SK-N-MC (cell line): ENCODE measurements at regions not wholly inside any gene's neighbourhood (a gene's known extent, or its start where the extent isn't known, plus 50 kb on each side); places are given as distances from the start of the nearest gene placed in this dataset.
"Not testable (repeated sequence)": the region's sequence is repeated elsewhere in the genome, so short reads cannot be mapped to it uniquely, and the experiment has no call there.

ENCODE experiments used
- DNase-seq: peaks from one replicate; pipeline ENCODE4 v3.0.0-alpha.2; 2011; ENCODE audit warnings: low read depth, low spot score
- H3K27ac ChIP-seq: fragments of 200-600 bp; sonication (generic); 2 replicates; pipeline ENCODE4 v1.5.1; 2016; ENCODE audit warnings: mixed run types
- H3K36me3 ChIP-seq: fragments of 200-600 bp; sonication (generic); 2 replicates; pipeline ENCODE4 v1.6.1; 2017; ENCODE audit warnings: antibody characterized with exemption, low read length, mixed read lengths; ENCODE audit not compliant: insufficient read depth
- H3K4me3 ChIP-seq: fragments of 200-600 bp; sonication (generic); 2 replicates; pipeline ENCODE4 v1.5.1; 2016
- H3K9ac ChIP-seq: fragments of 200-600 bp; sonication (generic); 2 replicates; pipeline ENCODE4 v1.8.0; 2017; ENCODE audit warnings: mixed run types, mixed read lengths; ENCODE audit not compliant: insufficient read length
- H3K9me3 ChIP-seq: fragments of 200-600 bp; sonication (generic); 2 replicates; pipeline ENCODE4 v1.6.1; 2017; ENCODE audit warnings: low read depth, mild to moderate bottlenecking, antibody characterized with exemption, low read length, moderate library complexity, mixed read lengths
- EZH2 ChIP-seq: fragments of 200-600 bp; sonication (generic); IDR thresholded peaks from one replicate; pipeline ENCODE4 v1.6.1; 2017; ENCODE audit warnings: antibody characterized with exemption
- FOXP2 ChIP-seq: optimal IDR thresholded peaks from 2 replicates; pipeline ENCODE3; 2011; ENCODE audit warnings: mild to moderate bottlenecking, moderate library complexity; ENCODE audit not compliant: insufficient read depth; ENCODE audit errors: extremely low read length, control extremely low read depth
- POLR2AphosphoS5 ChIP-seq: IDR thresholded peaks from 2 replicates; pipeline ENCODE4 v1.6.1; 2012; ENCODE audit warnings: mild to moderate bottlenecking, low read depth, low read length, borderline replicate concordance

GRCh38 chr5:109283086-109283485, 126.7 kb downstream of the PJA2 start:
- not testable (repeated sequence) for H3K27ac ChIP-seq, H3K36me3 ChIP-seq, H3K9me3 ChIP-seq, DNase-seq, H3K4me3 ChIP-seq, H3K9ac ChIP-seq

GRCh38 chr5:109281136-109281690, 128.6 kb downstream of the PJA2 start:
- TF ChIP-seq POLR2AphosphoS5 (no peak), FOXP2 (no peak), EZH2 (no peak)
- Histone ChIP-seq H3K36me3 (no peaks in the 10 kb centered on the region), H3K27ac (no peak overlapping the region), H3K9ac (no peak overlapping the region), H3K4me3 (no peak overlapping the region), H3K9me3 (peaks cover 6% of the 10 kb centered on the region; the same call in 1 of the 2 replicates)
- DNase-seq = no peak

DNA sequence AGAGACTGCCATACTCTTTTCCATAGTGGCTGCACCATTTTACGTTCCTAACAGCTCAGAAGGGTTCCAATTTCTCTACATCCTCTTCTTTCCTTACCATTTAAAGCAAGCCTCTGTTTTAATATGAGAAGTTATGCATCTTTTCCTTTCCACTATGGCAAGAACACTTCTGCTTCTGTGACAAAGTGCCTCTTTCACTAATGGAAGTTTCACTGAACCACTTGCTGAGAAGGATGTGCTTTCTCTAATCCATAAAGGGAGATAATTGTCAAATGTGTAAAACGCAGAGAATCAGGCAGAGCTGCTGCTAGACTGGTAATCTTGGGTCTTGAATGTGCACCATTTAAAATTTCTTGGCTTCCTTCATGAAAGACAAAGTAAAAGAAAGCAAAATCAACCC, 131.6 kb downstream of the PJA2 start:
- H3K4me3 ChIP-seq = no peak overlapping the region
- no peak for DNase-seq
- no peak for TF ChIP-seq EZH2
- no peak for TF ChIP-seq POLR2AphosphoS5
- no peak for TF ChIP-seq FOXP2
- no peak overlapping the region for H3K27ac ChIP-seq
- no peaks in the 10 kb centered on the region for H3K36me3 ChIP-seq
- H3K9ac ChIP-seq = no peak overlapping the region
- H3K9me3 ChIP-seq = no peaks in the 10 kb centered on the region

DNA sequence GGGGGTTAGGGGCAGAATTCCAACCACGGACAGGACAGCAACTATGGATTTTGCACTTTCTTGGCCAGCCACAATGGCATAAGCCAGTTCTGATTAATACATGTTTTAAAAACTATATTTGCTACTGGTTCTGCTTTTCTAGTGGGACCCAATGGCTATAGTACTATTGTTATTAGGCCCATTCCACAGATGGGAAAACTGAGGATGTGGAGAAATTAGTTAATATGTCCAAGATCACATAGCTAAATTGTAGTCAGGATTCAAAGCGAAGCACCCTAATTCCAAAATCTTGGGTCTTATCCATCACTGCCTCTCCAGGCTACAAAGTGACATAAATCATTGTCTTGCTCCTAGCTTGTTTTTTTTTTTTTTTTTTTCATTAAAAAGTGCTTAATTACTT, 133.9 kb downstream of the PJA2 start:
- no peak overlapping the region for H3K9ac ChIP-seq
- TF ChIP-seq EZH2 (no peak), POLR2AphosphoS5 (no peak), FOXP2 (no peak)
- DNase-seq = no peak
- no peaks in the 10 kb centered on the region for H3K9me3 ChIP-seq
- no peak overlapping the region for H3K27ac ChIP-seq
- no peak overlapping the region for H3K4me3 ChIP-seq
- no peaks in the 10 kb centered on the region for H3K36me3 ChIP-seq

DNA sequence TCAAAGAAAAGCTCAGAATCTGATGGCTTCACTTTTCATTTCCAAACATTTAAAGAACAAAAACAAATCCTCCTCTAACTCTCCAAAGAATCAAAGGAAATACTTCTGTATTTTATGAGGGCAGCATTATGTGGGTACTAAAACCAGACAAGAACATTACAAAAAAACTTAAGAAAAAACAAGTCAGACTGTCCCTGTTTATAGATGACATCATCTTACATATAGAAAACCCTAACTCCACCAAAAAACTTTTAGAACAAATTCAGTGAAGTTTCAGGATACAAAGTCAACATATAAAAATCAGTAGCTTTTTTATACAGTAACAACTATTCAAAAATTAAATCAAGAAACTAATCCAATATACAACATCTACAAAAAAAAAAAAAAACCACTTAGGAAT, 136.2 kb downstream of the PJA2 start:
- no peaks in the 10 kb centered on the region for H3K9me3 ChIP-seq
- H3K27ac ChIP-seq = no peak overlapping the region
- no peak overlapping the region for H3K4me3 ChIP-seq
- no peak overlapping the region for H3K9ac ChIP-seq
- H3K36me3 ChIP-seq = no peaks in the 10 kb centered on the region
- TF ChIP-seq FOXP2 (no peak), EZH2 (no peak), POLR2AphosphoS5 (no peak)
- DNase-seq = no peak

DNA sequence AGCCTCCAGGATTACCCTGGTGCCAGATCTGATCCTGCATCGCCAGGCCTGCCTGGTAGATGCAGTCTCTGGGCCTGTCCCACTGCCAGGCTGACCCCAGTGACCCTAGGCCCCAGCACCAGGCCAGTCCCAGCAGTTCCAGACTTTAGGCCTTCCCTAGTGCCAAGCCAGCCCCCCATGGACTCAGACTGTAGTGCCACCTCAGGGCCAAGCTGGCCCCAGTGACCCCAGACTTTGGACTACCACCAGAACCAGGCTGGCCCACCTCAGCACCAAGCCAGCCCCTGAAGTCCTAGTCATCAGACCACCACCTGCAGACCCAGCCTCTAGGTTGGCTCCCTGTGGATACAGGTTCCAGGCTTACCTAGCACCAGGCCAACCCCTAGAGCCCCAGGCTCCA, 142.5 kb downstream of the PJA2 start:
- no peak for TF ChIP-seq FOXP2
- no peak for TF ChIP-seq POLR2AphosphoS5
- TF ChIP-seq EZH2 = no peak
- DNase-seq = no peak
- Histone ChIP-seq H3K36me3 (no peaks in the 10 kb centered on the region), H3K4me3 (no peak overlapping the region), H3K9ac (no peak overlapping the region), H3K9me3 (no peaks in the 10 kb centered on the region), H3K27ac (no peak overlapping the region)

DNA sequence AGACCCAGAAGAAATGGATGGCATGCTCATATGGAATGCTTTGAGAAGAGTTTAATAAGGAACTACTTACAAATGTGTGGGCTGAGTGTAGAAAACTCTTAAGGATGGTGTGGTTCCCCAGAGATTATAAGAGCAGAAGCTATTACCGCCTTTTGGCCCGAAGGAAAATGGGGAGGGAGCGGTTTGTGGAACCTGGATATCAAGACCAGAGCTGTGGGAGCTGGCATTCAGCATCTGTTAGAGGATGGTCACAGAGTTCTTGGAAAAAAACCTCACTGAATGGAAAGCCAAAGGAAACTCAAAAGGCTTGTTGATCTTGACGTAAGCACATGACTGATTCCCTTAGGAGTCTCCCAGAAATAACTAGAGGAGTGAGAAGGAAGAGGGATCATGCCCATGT, 151.0 kb downstream of the PJA2 start:
- peaks cover 5% of the 10 kb centered on the region; the same call in 1 of the 2 replicates for H3K9me3 ChIP-seq
- peaks cover 4% of the 10 kb centered on the region; the same call in 1 of the 2 replicates for H3K36me3 ChIP-seq
- H3K4me3 ChIP-seq = no peak overlapping the region
- DNase-seq = no peak
- TF ChIP-seq FOXP2 = no peak
- no peak for TF ChIP-seq POLR2AphosphoS5
- TF ChIP-seq EZH2 = no peak
- H3K27ac ChIP-seq = no peak overlapping the region
- no peak overlapping the region for H3K9ac ChIP-seq

- peak; percentile 68; the same call in 1 of the 2 replicates for TF ChIP-seq POLR2AphosphoS5
- TF ChIP-seq FOXP2 = peak; percentile 11
- no peak for TF ChIP-seq EZH2
- DNase-seq = peak; percentile 97
- peaks cover 5% of the 10 kb centered on the region; the same call in 1 of the 2 replicates for H3K9me3 ChIP-seq
- H3K4me3 ChIP-seq = peak overlapping the region; percentile 61
- H3K9ac ChIP-seq = no peak overlapping the region
- peaks cover 4% of the 10 kb centered on the region; the same call in 1 of the 2 replicates for H3K36me3 ChIP-seq
- H3K27ac ChIP-seq = peak overlapping the region; percentile 83; the same call in 1 of the 2 replicates
Observed at GRCh38 chr5:109256486-109256885, 153.3 kb downstream of the PJA2 start.

- no peak overlapping the region for H3K27ac ChIP-seq
- peak overlapping the region; percentile 61; the same call in 1 of the 2 replicates for H3K4me3 ChIP-seq
- H3K9ac ChIP-seq = no peak overlapping the region
- H3K36me3 ChIP-seq = peaks cover 4% of the 10 kb centered on the region; the same call in 1 of the 2 replicates
- no peak for DNase-seq
- H3K9me3 ChIP-seq = peaks cover 5% of the 10 kb centered on the region; the same call in 1 of the 2 replicates
- TF ChIP-seq EZH2 (no peak), POLR2AphosphoS5 (no peak), FOXP2 (no peak)
Observed at GRCh38 chr5:109254511-109254910, 155.3 kb downstream of the PJA2 start.
